DND-41 (cell line): ENCODE measurements at regions not wholly inside any gene's neighbourhood (a gene's known extent, or its start where the extent isn't known, plus 50 kb on each side); places are given as distances from the start of the nearest gene placed in this dataset.

ENCODE experiments used
- EZH2 ChIP-seq: IDR thresholded peaks from 3 replicates; pipeline ENCODE4 v1.6.1; 2012; ENCODE audit warnings: borderline replicate concordance, low read depth, mild to moderate bottlenecking, moderate library complexity, low read length, inconsistent platforms; ENCODE audit not compliant: severe bottlenecking
- TF ChIP-seq, protein P1 (sequence below): IDR thresholded peaks from 2 replicates; pipeline ENCODE4 v1.5.1; 2012; ENCODE audit warnings: borderline replicate concordance, low read length, moderate library complexity, mild to moderate bottlenecking; ENCODE audit not compliant: poor library complexity, severe bottlenecking; ENCODE audit errors: extremely low read depth

DNA sequence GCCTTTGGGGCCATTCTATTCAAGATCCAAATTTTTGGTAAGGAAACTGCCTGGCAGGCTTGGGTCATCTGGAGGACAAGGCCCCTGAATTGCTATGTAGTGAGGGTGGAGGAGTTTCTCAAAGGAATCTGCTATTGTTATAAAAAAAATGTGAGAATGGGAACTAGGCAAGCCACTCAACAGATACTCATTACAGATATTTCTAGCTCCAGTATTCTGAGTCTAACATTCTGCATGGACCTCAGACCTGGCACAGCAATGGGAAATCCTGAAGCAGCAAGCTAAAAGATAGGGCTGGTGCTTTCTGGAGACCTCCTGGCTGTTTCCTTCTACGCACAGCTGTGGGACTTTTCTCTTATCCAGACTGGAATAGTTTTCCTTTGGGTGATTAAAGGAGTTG lies 430.7 kb upstream of the RBMS3 start:
- TF ChIP-seq, protein P1, sequence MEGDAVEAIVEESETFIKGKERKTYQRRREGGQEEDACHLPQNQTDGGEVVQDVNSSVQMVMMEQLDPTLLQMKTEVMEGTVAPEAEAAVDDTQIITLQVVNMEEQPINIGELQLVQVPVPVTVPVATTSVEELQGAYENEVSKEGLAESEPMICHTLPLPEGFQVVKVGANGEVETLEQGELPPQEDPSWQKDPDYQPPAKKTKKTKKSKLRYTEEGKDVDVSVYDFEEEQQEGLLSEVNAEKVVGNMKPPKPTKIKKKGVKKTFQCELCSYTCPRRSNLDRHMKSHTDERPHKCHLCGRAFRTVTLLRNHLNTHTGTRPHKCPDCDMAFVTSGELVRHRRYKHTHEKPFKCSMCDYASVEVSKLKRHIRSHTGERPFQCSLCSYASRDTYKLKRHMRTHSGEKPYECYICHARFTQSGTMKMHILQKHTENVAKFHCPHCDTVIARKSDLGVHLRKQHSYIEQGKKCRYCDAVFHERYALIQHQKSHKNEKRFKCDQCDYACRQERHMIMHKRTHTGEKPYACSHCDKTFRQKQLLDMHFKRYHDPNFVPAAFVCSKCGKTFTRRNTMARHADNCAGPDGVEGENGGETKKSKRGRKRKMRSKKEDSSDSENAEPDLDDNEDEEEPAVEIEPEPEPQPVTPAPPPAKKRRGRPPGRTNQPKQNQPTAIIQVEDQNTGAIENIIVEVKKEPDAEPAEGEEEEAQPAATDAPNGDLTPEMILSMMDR, result no peak
- TF ChIP-seq EZH2, result no peak
